ENCODE measurements at regions not wholly inside any gene's neighbourhood (a gene's known extent, or its start where the extent isn't known, plus 50 kb on each side); places are given as distances from the start of the nearest gene placed in this dataset.

- H3K27ac ChIP-seq (ENCODE audit: low read depth, low read length, poor library complexity, severe bottlenecking): no peak overlapping the region
- H3K9me3 ChIP-seq (ENCODE audit: low read depth, low read length, poor library complexity, severe bottlenecking): no peaks in the 10 kb centered on the region
- intact Hi-C loops (cut with micrococcal nuclease; ENCODE audit: unreplicated experiment): no loop called here
- ChIA-PET POLR2A (ENCODE audit: low non-redundant PET) (no interaction called here), CTCF (no interaction called here)
- H3K27me3 ChIP-seq (replicated peaks; ENCODE audit: insufficient read depth, low read depth, low read length, poor library complexity): no peaks in the 10 kb centered on the region
- H3K36me3 ChIP-seq (ENCODE audit: insufficient read depth, low read length, poor library complexity, severe bottlenecking): no peaks in the 10 kb centered on the region
- no peak overlapping the region for H3K4me3 ChIP-seq (ENCODE audit: low read depth, low read length, poor library complexity, severe bottlenecking)
- H3K4me1 ChIP-seq (ENCODE audit: insufficient read depth, low read length, poor library complexity, severe bottlenecking): peaks cover 2% of the 10 kb centered on the region
- no TSS peak for BruUV-seq (replicated peaks)
- TF ChIP-seq CTCF (conservative IDR thresholded peaks at IDR 0.05; ENCODE audit: low read depth, low read length): no peak
- no peak for TF ChIP-seq EZH2 (IDR thresholded peaks at IDR 0.05; ENCODE audit: borderline replicate concordance, low read depth, low read length, poor library complexity, severe bottlenecking)
- no peak for DNase-seq (ENCODE audit: low spot score)
These were observed 781.3 kb upstream of the ID2 start for GRCh38 chr2:7900593-7900992.

GRCh38 chr2:7902251-7902765 is 779.5 kb upstream of the ID2 start:
- BruUV-seq (replicated peaks): no TSS peak
- Histone ChIP-seq H3K36me3 (ENCODE audit: insufficient read depth, low read length, poor library complexity, severe bottlenecking) (no peaks in the 10 kb centered on the region), H3K9me3 (ENCODE audit: low read depth, low read length, poor library complexity, severe bottlenecking) (no peaks in the 10 kb centered on the region), H3K27ac (ENCODE audit: low read depth, low read length, poor library complexity, severe bottlenecking) (no peak overlapping the region), H3K4me3 (ENCODE audit: low read depth, low read length, poor library complexity, severe bottlenecking) (no peak overlapping the region), H3K27me3 (replicated peaks; ENCODE audit: insufficient read depth, low read depth, low read length, poor library complexity) (no peaks in the 10 kb centered on the region), H3K4me1 (ENCODE audit: insufficient read depth, low read length, poor library complexity, severe bottlenecking) (peaks cover 2% of the 10 kb centered on the region)
- TF ChIP-seq CTCF (conservative IDR thresholded peaks at IDR 0.05; ENCODE audit: low read depth, low read length) (no peak), EZH2 (IDR thresholded peaks at IDR 0.05; ENCODE audit: borderline replicate concordance, low read depth, low read length, poor library complexity, severe bottlenecking) (no peak)
- ChIA-PET POLR2A (ENCODE audit: low non-redundant PET) (no interaction called here), CTCF (no interaction called here)
- intact Hi-C loops (cut with micrococcal nuclease; ENCODE audit: unreplicated experiment): no loop called here
- no peak for DNase-seq (ENCODE audit: low spot score)

GRCh38 chr2:7904319-7904718 is 777.5 kb upstream of the ID2 start:
- Histone ChIP-seq H3K36me3 (ENCODE audit: insufficient read depth, low read length, poor library complexity, severe bottlenecking) (no peaks in the 10 kb centered on the region), H3K9me3 (ENCODE audit: low read depth, low read length, poor library complexity, severe bottlenecking) (no peaks in the 10 kb centered on the region), H3K4me3 (ENCODE audit: low read depth, low read length, poor library complexity, severe bottlenecking) (no peak overlapping the region), H3K27me3 (replicated peaks; ENCODE audit: insufficient read depth, low read depth, low read length, poor library complexity) (no peaks in the 10 kb centered on the region), H3K4me1 (ENCODE audit: insufficient read depth, low read length, poor library complexity, severe bottlenecking) (no peaks in the 10 kb centered on the region), H3K27ac (ENCODE audit: low read depth, low read length, poor library complexity, severe bottlenecking) (no peak overlapping the region)
- TF ChIP-seq CTCF (conservative IDR thresholded peaks at IDR 0.05; ENCODE audit: low read depth, low read length) (no peak), EZH2 (IDR thresholded peaks at IDR 0.05; ENCODE audit: borderline replicate concordance, low read depth, low read length, poor library complexity, severe bottlenecking) (no peak)
- ChIA-PET POLR2A (ENCODE audit: low non-redundant PET) (no interaction called here), CTCF (no interaction called here)
- no peak for DNase-seq (ENCODE audit: low spot score)
- BruUV-seq (replicated peaks): no TSS peak
- intact Hi-C loops (cut with micrococcal nuclease; ENCODE audit: unreplicated experiment): no loop called here
